Gastrocnemius medialis (tissue), 4 donors: ENCODE measurements at regions not wholly inside any gene's neighbourhood (a gene's known extent, or its start where the extent isn't known, plus 50 kb on each side); places are given as distances from the start of the nearest gene placed in this dataset.

ENCODE experiments used
- POLR2A ChIP-seq, 2 donors: fragments of 450-650 bp; IDR thresholded peaks; one replicate each; pipeline ENCODE4 v1.6.1; 2017; ENCODE audit warnings: antibody characterized with exemption in 2 of 2, mild to moderate bottlenecking in 2 of 2, moderate library complexity in 2 of 2
- TF ChIP-seq, protein P1 (sequence below), 5 experiments: fragments of 450-650 bp in 3 of 5; fragments of 200-600 bp in 2 of 5; sonication (generic) in 2 of 5; IDR thresholded peaks in 4 of 5; conservative IDR thresholded peaks in 1 of 5; 1 replicate in 4 of 5; 2 replicates in 1 of 5; pipeline ENCODE4 v1.5.1; 2016 to 2019; ENCODE audit warnings: antibody characterized with exemption in 5 of 5, mild to moderate bottlenecking in 3 of 5, moderate library complexity in 3 of 5

DNA sequence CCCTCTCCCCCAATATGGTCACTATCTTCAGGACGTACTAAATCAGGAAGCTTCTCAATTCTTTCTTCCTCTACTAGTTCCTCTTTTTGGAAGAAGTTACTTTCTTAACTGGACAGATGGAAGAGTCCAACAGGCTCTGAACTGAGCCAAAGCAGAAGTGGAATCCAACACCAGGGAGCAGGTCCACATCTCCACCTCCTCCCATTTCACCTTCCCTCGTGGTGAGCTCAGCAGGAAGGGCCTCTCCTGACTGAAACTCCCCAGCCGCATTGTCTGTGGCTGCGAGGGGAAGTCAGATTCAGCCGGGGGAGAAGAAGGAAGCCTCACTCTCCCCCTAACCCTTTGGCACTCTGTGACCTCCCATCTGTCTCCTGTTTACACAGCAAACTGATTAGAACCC lies 63.8 kb upstream of the UST start:
- TF ChIP-seq, protein P1, sequence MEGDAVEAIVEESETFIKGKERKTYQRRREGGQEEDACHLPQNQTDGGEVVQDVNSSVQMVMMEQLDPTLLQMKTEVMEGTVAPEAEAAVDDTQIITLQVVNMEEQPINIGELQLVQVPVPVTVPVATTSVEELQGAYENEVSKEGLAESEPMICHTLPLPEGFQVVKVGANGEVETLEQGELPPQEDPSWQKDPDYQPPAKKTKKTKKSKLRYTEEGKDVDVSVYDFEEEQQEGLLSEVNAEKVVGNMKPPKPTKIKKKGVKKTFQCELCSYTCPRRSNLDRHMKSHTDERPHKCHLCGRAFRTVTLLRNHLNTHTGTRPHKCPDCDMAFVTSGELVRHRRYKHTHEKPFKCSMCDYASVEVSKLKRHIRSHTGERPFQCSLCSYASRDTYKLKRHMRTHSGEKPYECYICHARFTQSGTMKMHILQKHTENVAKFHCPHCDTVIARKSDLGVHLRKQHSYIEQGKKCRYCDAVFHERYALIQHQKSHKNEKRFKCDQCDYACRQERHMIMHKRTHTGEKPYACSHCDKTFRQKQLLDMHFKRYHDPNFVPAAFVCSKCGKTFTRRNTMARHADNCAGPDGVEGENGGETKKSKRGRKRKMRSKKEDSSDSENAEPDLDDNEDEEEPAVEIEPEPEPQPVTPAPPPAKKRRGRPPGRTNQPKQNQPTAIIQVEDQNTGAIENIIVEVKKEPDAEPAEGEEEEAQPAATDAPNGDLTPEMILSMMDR (IDR thresholded peaks at IDR 0.05 in 4 of 5, conservative IDR thresholded peaks at IDR 0.05 in 1 of 5), result no peak
- no peak for TF ChIP-seq POLR2A (IDR thresholded peaks at IDR 0.05)
